NCI-H1105 (cell line): ENCODE measurements at regions not wholly inside any gene's neighbourhood (a gene's known extent, or its start where the extent isn't known, plus 50 kb on each side); places are given as distances from the start of the nearest gene placed in this dataset.
"Not testable (repeated sequence)": the region's sequence is repeated elsewhere in the genome, so short reads cannot be mapped to it uniquely, and the experiment has no call there.

Experiments
- DNase-seq: peaks from one replicate; lab custom pipeline; 2025; lab: John Stamatoyannopoulos, UW

DNA sequence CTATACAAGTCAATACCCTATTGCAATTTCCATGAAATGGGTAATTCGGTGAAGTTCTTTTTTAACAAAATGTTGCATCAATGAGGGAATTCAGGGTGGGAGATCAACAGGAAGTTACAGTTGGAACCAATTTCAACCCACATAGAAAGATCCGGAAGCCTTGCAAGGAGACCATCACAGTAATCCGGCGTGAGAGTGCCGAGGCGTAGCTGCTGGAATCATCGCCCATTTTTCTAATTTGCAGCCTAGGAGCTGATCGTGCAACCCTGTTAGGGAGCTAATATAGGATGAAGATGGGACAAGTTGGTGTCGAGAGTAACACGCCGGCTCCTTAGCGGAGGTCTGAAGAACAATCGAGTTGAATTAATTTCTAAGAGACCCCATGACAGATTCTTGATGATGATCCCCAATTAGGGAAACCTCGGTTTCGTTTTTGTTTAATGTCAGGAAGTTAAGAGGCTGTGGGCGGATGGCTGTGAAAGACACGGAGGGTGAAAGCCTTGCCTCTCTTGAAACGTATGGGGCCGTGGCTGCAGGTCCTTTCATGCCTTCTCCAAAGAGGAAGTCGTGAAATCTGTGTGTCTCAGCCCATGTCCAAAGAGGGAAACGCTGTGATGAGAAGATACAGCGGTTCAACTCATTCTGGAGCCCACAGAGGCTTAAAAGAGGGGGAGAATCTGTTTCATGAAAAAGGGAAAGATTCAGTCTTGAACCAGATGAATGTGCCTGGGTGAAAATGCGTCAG, 51.2 kb upstream of the CARD11 start:
- DNase-seq: no peak

DNA sequence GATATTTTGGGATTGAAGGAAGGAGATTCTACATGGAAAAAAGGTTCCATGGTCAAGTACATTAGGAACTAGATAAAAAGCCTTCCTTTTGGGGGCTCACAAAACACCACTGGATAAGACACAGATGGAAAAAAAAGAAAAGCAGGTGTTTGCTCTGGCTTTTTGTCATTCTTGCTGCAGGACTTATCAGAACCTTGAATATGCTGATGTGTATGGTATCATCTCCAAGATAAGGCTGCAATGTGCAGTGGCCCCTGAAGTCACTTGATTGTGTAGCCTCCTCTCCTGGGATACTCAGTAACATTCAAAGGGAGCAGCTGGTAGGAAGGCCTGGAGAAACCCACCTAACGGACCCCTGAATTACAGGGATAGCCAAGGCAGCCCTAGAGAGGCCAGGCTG, 54.1 kb upstream of the CARD11 start:
- DNase-seq: no peak

DNA sequence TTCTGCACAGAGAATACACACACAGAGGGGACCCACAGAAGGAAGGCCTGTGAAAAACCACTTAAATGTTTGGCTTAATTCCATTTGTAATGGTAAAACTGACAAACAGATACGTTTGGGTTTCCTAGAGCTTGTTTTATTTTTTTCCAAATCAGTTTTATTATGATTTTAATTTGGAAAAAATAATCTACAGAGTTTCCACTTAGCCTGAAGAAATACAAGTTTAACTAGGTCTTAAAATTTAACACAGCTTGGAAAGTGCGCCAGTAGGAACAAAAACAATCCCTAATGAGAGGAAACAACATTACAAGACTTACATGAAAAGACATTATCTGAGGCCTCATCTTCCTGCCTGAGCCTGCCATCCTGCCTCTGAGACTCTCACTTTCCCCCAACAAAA, 58.5 kb upstream of the CARD11 start:
- DNase-seq: no peak

DNA sequence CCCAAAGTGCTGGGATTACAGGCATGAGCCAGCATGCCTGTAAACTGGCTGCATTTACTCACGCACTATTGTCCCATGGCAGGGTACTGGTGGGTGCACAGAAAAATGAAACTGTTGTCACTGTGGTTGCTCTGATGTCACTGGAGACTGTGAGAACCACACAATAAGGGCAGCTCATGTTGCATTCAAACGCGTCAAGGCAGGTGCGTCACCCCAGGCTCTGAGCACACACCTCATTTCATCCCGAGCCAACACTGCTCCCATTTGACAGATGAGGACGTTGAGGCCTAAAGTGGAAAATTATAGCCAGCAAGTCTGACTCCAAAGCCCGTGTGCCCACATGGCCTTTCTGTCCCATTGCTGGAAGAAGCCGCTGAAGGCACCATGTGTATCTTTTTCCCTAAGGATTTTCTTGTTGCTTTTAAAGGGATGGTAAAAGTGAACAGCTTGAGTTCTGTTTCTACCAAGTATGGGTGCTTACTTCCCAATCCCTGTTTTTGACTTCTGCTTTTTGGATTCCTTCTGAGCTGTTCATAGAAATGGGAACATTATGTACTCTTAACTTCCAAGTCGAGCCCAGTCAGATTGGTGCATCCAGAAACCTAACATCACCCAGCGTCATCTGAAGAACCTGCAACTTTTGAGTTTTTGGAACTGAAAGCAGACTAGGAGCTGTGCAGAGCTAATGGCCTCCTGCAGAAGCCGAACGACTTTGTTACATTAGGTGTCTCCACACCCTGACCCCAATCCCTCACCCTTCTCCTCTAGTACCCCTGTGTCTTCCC, 60.1 kb upstream of the CARD11 start:
- no peak for DNase-seq

DNA sequence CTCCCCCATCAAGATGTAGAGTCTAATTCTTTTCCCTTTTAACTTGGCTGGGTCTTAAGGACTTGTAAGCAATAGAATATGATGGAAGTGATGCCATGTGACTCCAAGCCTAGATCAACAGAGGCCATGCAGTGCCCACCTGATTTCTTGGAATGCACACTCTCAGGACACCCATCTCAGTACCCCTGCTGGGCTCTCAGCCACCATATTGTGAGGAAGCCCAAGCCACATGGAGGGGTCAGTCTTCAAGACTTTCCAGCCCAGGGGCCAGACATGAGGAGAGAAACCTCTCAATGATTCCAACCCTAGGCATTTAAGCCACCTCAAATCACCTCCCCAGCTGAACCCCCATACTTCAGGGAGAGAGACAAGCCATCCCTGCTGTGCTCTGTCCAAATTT, 62.2 kb upstream of the CARD11 start:
- no peak for DNase-seq

DNA sequence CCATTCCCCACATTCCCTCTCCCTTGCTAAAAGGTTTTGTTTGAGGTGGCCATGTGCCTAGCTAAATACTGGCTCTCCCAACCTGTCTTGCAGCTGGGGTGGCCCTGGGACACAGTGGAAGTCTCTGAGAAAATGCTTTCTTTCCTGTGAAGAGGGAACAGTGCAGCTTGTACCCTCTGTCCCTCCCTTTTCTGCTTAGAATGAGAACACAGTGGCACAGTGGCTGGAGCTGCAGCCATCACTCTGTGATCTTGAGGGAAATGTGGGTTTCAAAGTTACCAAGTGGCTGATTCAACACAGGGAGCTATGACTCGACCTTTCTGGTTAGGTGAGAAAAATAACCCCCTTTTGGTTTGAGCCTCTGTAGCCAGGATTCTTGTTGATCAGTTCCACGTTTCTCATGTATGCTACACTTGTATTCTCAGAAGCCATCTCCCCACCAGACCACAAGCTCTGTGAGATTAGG, 62.7 kb upstream of the CARD11 start:
- DNase-seq: no peak

DNA sequence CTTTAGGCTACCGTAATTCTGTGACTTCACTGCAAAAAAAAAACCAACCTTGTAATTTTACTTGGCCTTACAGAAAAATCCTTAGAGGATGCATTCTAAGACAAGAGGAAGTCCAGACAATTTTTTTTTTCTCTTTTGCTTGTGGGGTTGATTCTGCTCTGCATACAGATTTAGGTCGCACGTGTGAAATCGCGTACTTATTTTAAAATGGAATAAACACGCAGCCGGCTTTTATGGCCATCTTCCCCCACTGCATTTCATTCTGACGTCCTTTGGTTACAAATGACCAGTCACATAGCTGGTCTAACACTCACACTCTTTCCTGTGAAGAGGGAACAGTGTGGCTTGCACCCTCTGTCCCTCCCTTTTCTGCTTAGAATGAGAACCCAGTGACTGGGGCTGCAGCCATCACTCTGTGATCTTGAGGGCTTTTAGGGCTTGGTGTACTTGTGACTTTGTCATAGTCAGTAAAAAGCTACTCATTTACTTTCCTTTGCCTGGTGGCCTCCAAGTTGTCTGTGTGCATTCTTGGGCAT, 63.6 kb upstream of the CARD11 start:
- DNase-seq: no peak

DNA sequence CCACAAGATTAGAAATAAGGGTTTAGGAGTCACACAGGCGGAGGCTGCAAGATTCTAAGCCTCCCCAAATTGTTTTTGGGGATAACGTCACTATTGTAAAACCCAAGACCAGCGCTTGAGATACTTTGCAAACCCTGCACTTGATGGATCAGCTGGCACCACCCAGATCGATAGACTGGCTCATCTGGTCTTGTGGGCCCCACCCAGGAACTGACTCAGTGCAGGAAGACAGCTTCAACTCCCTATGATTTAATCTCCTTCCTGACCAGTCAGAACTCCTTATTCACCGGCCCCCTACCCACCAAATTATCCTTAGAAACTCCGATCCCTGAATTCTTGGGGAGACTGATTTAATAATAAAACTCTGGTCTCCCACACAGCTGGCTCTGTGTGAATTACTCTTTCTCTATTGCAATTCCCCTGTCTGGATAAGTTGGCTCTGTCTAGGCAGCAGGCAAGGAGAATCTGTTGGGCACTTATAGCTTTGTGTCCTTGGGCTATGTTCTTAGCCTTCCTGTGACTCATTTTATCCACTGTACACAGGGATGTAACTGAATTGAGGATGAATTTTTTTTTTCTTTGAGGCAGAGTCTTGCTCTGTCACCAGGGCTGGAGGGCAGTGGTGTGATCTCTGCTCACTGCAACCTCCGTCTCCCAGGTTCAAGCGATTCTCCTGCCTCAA, 64.4 kb upstream of the CARD11 start:
- no peak for DNase-seq

DNA sequence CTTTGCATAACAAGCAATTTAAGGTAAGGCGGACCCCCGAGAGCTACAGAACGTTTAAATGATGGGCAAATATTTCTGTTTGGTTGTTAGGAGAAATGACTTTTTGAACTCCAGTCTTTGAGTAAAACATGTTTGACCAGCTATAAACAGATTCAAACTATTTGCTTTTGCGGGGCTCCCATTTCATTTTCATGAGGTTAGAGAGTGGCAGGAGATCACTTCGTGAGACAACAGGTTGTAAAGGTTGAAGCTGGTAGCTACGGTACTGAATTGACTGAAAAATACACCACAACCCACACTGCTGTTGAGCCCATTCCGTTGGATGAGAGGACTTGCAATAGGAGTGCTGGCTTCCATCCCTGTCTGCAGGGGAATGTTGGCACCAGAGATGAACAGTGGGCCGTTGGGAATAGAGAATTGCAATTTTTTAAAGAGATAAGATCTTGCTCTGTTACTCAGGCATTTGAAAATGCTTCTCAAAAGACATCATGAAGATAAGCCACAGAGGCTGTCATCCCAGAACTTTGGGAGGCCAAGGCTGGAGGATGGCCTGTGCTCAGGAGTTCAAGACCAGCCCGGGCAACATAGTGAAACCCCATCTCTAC, 65.7 kb upstream of the CARD11 start:
- DNase-seq: no peak

DNA sequence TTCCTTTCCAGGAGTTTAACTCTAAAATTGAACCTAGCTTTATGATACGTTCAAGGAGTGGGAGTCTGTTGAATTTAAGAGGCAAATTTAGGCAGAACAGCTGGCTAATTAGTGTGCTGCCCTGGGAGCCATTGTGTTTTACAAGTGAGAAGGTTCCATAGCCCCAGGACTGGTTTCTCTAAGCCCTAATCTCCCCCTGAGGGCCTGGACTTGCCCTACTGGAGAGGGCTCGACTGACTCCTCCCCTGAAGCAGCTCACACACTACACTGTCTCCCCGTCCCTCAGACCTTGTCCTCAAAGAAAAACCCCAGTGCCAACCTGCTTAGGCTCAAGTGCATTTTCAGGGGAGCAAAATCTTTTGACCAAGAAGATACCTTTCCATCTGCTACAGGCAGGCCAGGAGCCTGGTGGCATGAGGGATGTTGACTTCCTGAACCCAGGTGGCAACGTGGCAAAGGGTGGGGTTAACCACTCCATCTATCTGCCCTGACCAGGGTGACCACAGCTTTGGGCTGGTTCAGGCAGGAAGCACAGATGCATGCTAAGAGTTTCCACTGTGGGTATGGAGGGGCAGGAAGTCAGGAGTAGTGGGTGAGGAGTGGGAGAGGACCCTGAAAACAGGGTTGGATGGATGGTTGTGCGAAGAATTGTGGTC, 68.9 kb upstream of the CARD11 start:
- peak; percentile 61 for DNase-seq

DNA sequence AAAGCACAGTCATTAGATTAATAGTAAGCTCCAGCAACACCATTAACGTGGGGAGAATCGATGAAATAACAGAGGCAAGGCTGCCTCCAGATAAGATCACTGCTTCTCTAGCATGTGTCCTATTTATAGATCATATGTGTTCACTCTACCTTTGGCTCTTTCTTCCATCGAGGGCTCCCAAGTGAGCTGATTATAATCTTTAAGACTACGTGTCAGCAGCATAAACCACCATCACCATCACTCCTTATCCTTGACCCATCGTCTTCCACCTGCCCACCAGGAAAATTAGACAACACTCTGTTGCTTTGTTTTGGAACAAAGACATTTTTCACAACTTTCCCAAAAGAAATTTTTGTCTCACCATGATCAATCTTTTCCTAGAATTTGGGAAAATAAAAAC, 71.2 kb upstream of the CARD11 start:
- DNase-seq: no peak

DNA sequence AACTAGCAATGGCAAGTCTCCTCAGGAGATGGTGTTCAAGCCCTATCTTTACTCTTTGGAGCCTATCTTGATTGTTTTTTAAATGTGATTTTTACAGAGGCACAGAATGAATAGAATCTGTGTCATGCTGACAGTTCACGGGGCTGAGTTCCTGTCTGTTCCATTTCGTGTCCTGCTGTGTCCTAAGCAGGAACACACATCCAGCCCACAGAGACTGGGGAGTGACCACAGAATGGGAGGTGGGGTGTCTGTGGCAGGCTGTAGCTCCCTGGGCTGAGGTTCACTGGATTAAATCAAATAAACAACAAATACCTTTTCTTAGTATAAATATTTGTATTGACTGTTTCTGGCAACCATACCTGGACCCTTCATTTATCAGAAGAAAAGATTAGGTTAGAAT, 73.4 kb upstream of the CARD11 start:
- no peak for DNase-seq

DNA sequence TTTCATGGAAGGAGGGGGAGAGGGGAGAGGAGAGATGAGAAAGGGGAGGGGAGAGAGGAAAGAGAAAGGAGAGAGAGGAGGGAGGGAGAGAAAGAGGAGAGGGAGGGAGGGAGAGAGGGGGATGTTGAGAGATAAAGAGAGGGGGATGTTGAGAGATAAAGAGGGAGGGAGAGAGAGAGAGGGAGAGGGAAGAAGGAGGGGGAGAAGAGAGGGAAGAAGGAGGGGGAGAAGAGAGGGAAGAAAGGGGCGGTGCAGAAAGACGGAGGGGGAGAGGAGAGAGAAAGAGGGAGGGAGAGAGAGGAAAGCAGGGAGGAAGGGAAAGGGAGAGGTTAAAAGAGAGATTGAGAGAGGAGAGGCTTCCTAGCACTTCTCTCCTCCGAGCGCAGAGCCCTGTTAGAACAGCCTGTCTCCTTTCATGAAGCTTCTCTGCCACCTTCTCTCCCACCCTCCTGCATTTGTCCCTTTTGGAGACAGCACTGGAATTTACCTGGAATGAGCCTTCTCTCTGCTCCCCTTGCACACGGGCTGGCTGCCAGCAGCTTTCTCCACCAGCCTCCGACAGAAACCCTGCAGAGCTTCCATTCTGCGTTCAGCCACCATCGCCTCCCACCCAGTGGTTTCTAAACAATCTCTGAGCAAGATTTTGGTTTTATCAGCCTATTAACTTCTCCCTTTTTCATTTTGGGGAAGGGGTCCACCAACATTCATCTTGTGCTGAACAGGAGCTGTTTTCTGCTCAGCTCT, 74.0 kb upstream of the CARD11 start:
- no peak for DNase-seq

DNA sequence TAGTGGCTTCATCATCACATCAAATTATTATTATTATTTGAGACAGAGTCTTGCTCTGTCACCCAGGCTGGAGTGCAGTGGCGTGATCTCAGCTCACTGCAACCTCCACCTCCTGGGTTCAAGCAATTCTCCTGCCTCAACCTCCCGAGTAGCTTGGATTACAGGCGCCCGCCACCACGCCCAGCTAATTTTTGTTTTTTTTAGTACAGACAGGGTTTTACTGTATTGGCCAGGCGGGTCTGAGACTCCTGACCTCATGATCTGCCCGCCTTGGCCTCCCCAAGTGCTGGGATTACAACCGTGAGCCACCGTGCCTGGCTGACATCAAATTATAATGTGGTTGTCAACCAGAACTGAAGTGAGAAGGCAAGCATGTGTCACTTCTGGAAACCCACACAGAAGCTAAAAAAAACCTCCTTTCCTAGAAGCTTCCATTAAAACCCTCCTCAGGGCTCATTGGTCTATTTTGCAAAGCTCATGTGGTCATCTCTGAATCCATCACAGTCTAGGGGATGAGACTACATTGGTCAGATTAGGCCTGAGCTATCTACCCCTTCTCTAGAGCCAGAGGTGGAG, 75.8 kb upstream of the CARD11 start:
- DNase-seq: not testable (repeated sequence)

DNA sequence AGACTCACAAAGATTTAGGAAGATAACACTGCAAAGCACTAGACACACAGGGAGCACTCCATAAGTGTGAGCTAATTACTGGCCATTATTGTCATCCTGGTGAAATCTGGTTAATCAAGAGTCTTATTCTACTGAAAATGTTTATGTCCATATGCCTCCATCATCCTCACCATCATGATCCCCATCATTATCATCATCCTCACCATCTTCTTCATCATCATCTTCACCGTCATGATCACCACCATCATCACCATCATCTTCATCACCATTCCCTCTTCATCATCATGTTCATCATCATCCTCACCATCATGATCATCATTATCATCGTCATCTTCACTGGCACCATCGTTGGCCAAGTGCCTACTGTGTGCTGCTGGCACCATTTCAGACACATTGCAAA, 76.3 kb upstream of the CARD11 start:
- DNase-seq: no peak

DNA sequence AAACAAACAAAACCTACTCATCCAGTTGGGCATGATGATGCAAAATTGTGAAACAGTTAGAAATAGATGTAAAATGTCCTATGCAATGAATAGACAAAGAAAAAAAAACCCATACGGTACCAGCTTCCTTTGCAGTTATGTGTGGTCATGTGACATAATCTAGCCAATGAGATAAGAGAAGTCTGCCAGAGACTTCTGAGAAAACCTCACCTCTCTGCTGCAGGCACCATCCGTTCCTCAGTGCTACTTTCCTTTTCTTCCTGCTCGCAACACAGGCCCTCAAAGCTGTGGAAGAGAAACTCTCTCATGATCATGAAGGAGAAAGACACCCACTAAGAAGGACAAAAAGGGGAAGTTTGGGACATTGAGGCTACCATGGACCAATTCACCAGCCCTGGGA, 76.8 kb upstream of the CARD11 start:
- DNase-seq: no peak

DNA sequence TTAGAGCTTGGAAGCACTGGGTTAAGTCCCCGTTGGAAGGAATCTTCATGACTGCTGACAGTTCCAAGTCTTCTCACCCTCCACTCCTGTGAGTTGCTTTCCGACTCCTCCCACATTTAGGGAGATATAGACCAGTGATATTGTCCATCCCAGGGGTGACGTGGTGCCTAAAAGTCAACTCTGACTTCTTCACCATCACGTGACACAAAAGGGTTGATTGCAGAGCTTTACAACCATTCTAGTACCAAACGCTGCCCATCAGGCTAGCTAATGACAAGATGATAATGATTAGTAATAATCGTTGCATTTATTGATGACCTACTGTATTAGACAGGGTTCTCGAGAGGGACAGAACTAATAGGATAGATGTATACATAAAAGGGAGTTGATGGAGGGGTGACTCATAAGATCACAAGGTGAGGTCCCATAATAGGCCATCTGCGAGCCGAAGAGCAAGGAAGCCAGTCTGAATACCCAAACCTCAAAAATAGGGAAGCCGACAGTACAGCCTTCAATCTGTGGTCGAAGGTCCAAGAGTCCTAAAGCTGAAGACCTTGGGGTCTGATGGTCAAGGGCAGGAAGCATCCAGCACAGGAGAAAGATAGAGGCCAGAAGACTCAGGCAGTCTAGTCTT, 85.3 kb upstream of the CARD11 start:
- DNase-seq: no peak

DNA sequence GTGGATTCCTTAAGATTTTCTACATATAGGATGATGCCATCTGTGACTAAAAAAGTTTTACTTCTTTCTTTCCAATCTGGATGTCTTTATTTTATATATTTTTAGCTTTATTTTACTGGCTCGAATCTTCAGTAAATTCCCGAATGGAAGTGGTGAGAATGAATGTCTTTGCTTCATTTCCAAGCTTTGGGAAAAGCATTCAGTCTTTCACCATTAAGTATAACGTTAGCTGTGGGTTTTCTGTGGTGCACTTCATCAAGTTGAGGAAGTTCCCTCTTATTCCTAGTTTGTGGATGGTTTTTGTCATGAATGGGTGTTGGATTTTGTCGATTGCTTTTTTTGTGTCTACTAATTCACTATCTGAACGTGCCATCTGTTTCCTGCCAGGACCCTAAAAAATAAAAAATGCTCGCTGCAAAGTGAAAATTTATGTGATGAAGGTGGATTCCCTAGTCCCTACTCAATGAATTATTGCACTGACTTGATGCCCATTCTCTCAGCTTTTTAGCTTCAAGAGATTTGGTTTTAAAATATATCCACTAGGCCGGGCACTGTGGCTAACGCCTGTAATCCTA, 90.2 kb upstream of the CARD11 start:
- no peak for DNase-seq

DNA sequence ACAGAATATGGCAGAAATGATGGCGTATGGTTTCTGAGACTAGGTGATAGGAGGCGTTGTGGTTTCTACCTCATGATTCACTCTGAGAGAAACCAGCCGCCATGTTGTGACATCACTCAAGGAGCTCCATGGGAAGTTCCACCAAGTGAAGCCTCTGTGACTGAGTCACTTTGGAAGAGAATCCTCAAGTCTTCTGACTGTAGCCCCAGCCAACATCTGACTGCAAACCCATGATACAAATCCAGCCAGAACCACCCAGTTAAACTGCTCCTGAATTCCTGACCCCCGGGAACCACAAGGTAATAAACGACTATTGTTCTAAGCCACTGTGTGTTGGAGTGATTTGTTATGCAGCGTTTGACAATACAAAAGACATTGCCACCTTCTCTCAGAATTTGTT, 91.1 kb upstream of the CARD11 start:
- no peak for DNase-seq

DNA sequence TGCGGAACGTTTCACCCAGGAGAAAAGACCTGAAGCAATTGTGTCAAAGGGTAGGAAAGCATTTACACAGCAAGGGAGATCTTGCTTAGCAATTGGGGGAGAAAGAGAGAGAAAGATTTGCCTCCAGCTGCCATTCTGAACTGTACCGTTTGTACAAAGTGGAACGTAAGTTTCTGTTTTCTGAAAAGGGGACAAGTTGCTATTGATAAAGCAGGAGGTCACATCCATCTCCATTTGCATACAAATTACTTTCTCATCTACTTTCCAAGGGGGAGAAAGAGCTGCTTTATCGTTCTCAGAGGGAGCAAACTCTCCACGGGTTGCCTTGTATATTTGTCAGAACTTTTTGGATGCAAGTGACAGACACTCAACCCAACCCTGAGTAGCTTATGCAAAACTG, 92.0 kb upstream of the CARD11 start:
- DNase-seq: no peak
